CD8-positive, alpha-beta memory T cell (primary cell): ENCODE measurements at regions not wholly inside any gene's neighbourhood (a gene's known extent, or its start where the extent isn't known, plus 50 kb on each side); places are given as distances from the start of the nearest gene placed in this dataset.
"Not testable (repeated sequence)": the region's sequence is repeated elsewhere in the genome, so short reads cannot be mapped to it uniquely, and the experiment has no call there.

ENCODE experiments used
- CTCF ChIA-PET: fragments of 350-600 bp; sonication (Branson Sonifier 250); formaldehyde crosslinking; loops from one replicate; lab custom pipeline; 2021; ENCODE audit warnings: antibody characterized with exemption; lab: Charles Lee
- POLR2A ChIA-PET: fragments of 350-600 bp; sonication (Branson Sonifier 250); formaldehyde crosslinking; loops from one replicate; lab custom pipeline; 2021; ENCODE audit warnings: antibody characterized with exemption; lab: Charles Lee
- DNase-seq, 5 donors: peaks; one replicate each; pipeline versions ENCODE4 v3.0.0 to v3.0.0-alpha.2; 2020 to 2022; ENCODE audit warnings: mixed read lengths in 1 of 5
- H3K27ac ChIP-seq: one replicate; pipeline ENCODE4 v1.7.0; 2013; ENCODE audit warnings: low read depth, mild to moderate bottlenecking, low read length, moderate library complexity
- H3K27me3 ChIP-seq: 2 replicates; pipeline ENCODE4 v1.7.0; 2013; ENCODE audit warnings: low read length, mild to moderate bottlenecking; ENCODE audit not compliant: insufficient read depth, poor library complexity, severe bottlenecking
- H3K36me3 ChIP-seq: 2 replicates; pipeline ENCODE4 v1.7.0; 2013; ENCODE audit warnings: mild to moderate bottlenecking, low read length, moderate library complexity; ENCODE audit not compliant: insufficient read depth
- H3K4me1 ChIP-seq: 2 replicates; pipeline ENCODE4 v1.7.0; 2013; ENCODE audit warnings: mild to moderate bottlenecking, low read length, moderate library complexity; ENCODE audit not compliant: insufficient read depth
- H3K4me3 ChIP-seq: 2 replicates; pipeline ENCODE4 v1.7.0; 2013; ENCODE audit warnings: mild to moderate bottlenecking, low read length
- H3K9me3 ChIP-seq: 2 replicates; pipeline ENCODE4 v1.7.0; 2013; ENCODE audit warnings: mild to moderate bottlenecking, low read length
- H3K27ac Mint-ChIP-seq, 8 donors: one replicate each; pipeline ENCODE4 v1.8.0; 2020 to 2021; ENCODE audit warnings: mixed read lengths in 8 of 8, mild to moderate bottlenecking in 6 of 8, inconsistent platforms in 3 of 8, moderate library complexity in 3 of 8
- H3K27me3 Mint-ChIP-seq, 2 donors: one replicate each; pipeline ENCODE4 v1.8.0; 2020 to 2021; ENCODE audit warnings: mixed read lengths in 2 of 2, mild to moderate bottlenecking in 1 of 2, moderate library complexity in 1 of 2
- H3K36me3 Mint-ChIP-seq, 3 donors: one replicate each; pipeline ENCODE4 v1.8.0; 2020 to 2021; ENCODE audit warnings: mixed read lengths in 3 of 3, inconsistent platforms in 1 of 3, mild to moderate bottlenecking in 1 of 3
- H3K4me1 Mint-ChIP-seq, 3 donors: one replicate each; pipeline ENCODE4 v1.8.0; 2020 to 2021; ENCODE audit warnings: mixed read lengths in 3 of 3, inconsistent platforms in 1 of 3, mild to moderate bottlenecking in 1 of 3
- H3K4me3 Mint-ChIP-seq, 7 donors: one replicate each; pipeline ENCODE4 v1.8.0; 2020 to 2021; ENCODE audit warnings: mixed read lengths in 7 of 7, mild to moderate bottlenecking in 6 of 7, moderate library complexity in 4 of 7, inconsistent platforms in 2 of 7
- H3K9me3 Mint-ChIP-seq, 5 donors: one replicate each; pipeline ENCODE4 v1.8.0; 2020 to 2022; ENCODE audit warnings: mixed read lengths in 5 of 5, mild to moderate bottlenecking in 3 of 5, moderate library complexity in 2 of 5, inconsistent platforms in 1 of 5

GRCh38 chr3:159261333-159261732 lies 459.5 kb downstream of the MFSD1 start:
- H3K27me3 Mint-ChIP-seq, DNase-seq, H3K36me3 ChIP-seq, H3K36me3 Mint-ChIP-seq, H3K4me3 ChIP-seq, H3K4me3 Mint-ChIP-seq, H3K9me3 Mint-ChIP-seq, POLR2A ChIA-PET, H3K27me3 ChIP-seq, H3K27ac ChIP-seq, H3K4me1 Mint-ChIP-seq, H3K9me3 ChIP-seq, H3K4me1 ChIP-seq, H3K27ac Mint-ChIP-seq: not testable (repeated sequence)
- CTCF ChIA-PET = interaction anchor here (2.5 kb wide), 1 partner anchor 416 kb away, joined by 16 read pairs; no protein-coding TSS in a partner anchor

DNA sequence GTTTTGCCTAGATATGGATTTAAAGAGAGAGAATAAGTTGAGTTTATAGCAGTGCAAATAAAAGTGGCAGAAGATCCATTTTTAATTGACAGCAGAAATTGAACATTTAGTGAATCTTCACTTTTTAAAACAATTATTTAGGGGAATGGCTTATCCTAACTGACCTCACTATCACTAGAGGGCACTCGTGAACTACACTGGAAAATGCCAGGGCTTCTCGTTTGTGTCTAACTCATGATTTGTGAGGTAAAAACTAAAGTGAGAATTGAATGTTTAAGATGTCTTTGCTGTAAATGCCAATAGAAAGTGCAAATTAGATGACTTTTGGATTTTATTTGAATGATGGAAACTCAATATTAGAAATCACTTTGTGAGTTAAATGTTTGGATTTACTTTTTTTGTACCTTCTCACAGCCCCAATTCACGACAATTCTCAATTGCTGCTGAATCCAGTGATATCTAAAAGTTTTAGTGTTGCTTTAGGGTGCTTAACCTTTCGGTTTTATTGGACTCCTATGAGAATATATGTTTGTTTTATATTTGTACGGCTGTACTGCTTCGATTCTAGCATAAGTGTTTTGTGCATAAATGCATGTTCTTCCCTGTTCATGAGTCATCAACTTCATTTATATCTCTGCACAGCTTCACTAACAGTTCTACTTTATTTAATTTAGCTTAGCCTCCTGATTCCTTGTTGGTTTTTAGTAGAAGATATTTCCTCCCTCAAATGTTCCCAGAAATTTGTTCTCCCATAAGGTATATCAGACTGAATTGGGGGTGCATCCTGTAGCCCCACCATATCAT lies 462.1 kb downstream of the MFSD1 start:
- no peak for DNase-seq
- Mint-ChIP-seq H3K27me3 (peaks cover 0 to 10% of the 10 kb centered on the region in 2 donors), H3K27ac (no peak overlapping the region), H3K36me3 (no peaks in the 10 kb centered on the region), H3K4me3 (no peak overlapping the region), H3K9me3 (peaks cover 0 to 2% (median 0%) of the 10 kb centered on the region in 5 donors), H3K4me1 (no peaks in the 10 kb centered on the region)
- Histone ChIP-seq H3K9me3 (no peaks in the 10 kb centered on the region), H3K36me3 (no peaks in the 10 kb centered on the region), H3K4me1 (no peaks in the 10 kb centered on the region), H3K27ac (no peak overlapping the region), H3K27me3 (no peaks in the 10 kb centered on the region), H3K4me3 (no peak overlapping the region)
- POLR2A ChIA-PET = no interaction called here
- CTCF ChIA-PET = no interaction called here

DNA sequence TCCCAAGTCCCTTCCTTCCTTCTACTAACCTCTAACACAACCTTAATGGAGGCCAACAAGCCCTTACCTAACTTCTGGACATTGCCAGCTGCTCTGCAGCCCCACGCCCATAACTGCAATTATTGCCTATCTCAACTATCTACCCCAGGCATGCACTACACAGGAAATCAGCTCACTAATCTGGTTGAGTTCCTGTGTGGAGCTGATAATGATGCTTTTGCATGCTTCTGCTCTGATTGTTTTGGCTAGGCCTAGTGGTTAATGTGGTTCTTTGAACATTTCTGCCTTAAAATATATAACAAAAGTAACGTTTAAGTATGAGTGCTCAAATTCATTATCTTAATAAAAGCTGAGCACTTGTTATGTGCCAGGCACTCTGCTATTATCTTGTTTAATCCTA lies 463.9 kb downstream of the MFSD1 start:
- H3K4me3 ChIP-seq = no peak overlapping the region
- Mint-ChIP-seq H3K4me1 (no peaks in the 10 kb centered on the region), H3K9me3 (peaks cover 0 to 5% (median 0%) of the 10 kb centered on the region in 5 donors), H3K4me3 (no peak overlapping the region), H3K27me3 (peaks cover 2 to 6% of the 10 kb centered on the region in 2 donors), H3K27ac (no peak overlapping the region), H3K36me3 (no peaks in the 10 kb centered on the region)
- no peaks in the 10 kb centered on the region for H3K9me3 ChIP-seq
- ChIA-PET POLR2A (no interaction called here), CTCF (no interaction called here)
- no peaks in the 10 kb centered on the region for H3K27me3 ChIP-seq
- no peak for DNase-seq
- H3K27ac ChIP-seq = no peak overlapping the region
- no peaks in the 10 kb centered on the region for H3K4me1 ChIP-seq
- H3K36me3 ChIP-seq = no peaks in the 10 kb centered on the region

GRCh38 chr3:159266779-159267178 lies 464.9 kb downstream of the MFSD1 start:
- peaks cover 0 to 5% (median 0%) of the 10 kb centered on the region in 5 donors for H3K9me3 Mint-ChIP-seq
- CTCF ChIA-PET = no interaction called here
- POLR2A ChIA-PET = no interaction called here

GRCh38 chr3:159271799-159272512 lies 470.1 kb downstream of the MFSD1 start:
- Mint-ChIP-seq H3K4me3 (no peak overlapping the region), H3K27me3 (peaks cover 2 to 6% of the 10 kb centered on the region in 2 donors), H3K36me3 (no peaks in the 10 kb centered on the region), H3K27ac (no peak overlapping the region), H3K9me3 (peaks cover 0 to 5% (median 0%) of the 10 kb centered on the region in 5 donors), H3K4me1 (no peaks in the 10 kb centered on the region)
- no peaks in the 10 kb centered on the region for H3K36me3 ChIP-seq
- no peaks in the 10 kb centered on the region for H3K9me3 ChIP-seq
- no peak for DNase-seq
- no peak overlapping the region for H3K4me3 ChIP-seq
- POLR2A ChIA-PET = no interaction called here
- H3K27me3 ChIP-seq = no peaks in the 10 kb centered on the region
- H3K27ac ChIP-seq = no peak overlapping the region
- CTCF ChIA-PET = no interaction called here
- no peaks in the 10 kb centered on the region for H3K4me1 ChIP-seq

More at GRCh38 chr3:159266779-159267178, 464.9 kb downstream of the MFSD1 start:
- Histone ChIP-seq H3K36me3 (no peaks in the 10 kb centered on the region), H3K27me3 (no peaks in the 10 kb centered on the region), H3K9me3 (no peaks in the 10 kb centered on the region), H3K4me3 (no peak overlapping the region), H3K4me1 (no peaks in the 10 kb centered on the region), H3K27ac (no peak overlapping the region)
- Mint-ChIP-seq H3K27ac (no peak overlapping the region), H3K4me1 (no peaks in the 10 kb centered on the region), H3K36me3 (no peaks in the 10 kb centered on the region), H3K27me3 (peaks cover 2 to 5% of the 10 kb centered on the region in 2 donors), H3K4me3 (no peak overlapping the region)
- DNase-seq = no peak

DNA sequence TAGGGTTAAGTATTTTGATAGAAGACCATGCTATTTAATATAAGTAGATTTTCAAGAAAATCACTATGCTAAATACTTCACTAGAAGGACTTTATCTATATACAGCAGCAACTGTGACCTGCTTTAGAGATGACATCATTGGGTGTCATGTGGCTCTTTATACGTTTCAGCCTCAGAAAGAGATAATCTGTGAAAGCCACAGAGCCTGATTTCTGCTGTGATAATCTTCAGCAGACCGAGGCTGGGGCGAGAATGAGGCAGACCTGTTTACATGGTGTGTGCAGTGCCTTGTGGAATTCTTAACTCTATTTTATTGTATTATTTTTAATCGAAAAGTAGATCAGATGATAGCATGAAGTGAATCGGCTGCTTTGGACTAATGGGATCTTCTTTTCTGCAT lies 471.2 kb downstream of the MFSD1 start:
- no peaks in the 10 kb centered on the region for H3K9me3 ChIP-seq
- no peak overlapping the region for H3K27ac Mint-ChIP-seq
- peaks cover 0 to 5% (median 0%) of the 10 kb centered on the region in 5 donors for H3K9me3 Mint-ChIP-seq
- no peak for DNase-seq
- peaks cover 2 to 3% of the 10 kb centered on the region in 2 donors for H3K27me3 Mint-ChIP-seq
- H3K27me3 ChIP-seq = no peaks in the 10 kb centered on the region
- no peaks in the 10 kb centered on the region for H3K4me1 Mint-ChIP-seq
- H3K36me3 Mint-ChIP-seq = no peaks in the 10 kb centered on the region
- CTCF ChIA-PET = no interaction called here
- no peak overlapping the region for H3K4me3 Mint-ChIP-seq
- no peaks in the 10 kb centered on the region for H3K4me1 ChIP-seq
- POLR2A ChIA-PET = no interaction called here
- H3K4me3 ChIP-seq = no peak overlapping the region
- H3K27ac ChIP-seq = no peak overlapping the region
- no peaks in the 10 kb centered on the region for H3K36me3 ChIP-seq

GRCh38 chr3:159273608-159274007 lies 471.8 kb downstream of the MFSD1 start:
- POLR2A ChIA-PET = no interaction called here
- H3K27ac ChIP-seq = no peak overlapping the region
- H3K36me3 ChIP-seq = no peaks in the 10 kb centered on the region
- no peaks in the 10 kb centered on the region for H3K27me3 ChIP-seq
- no peaks in the 10 kb centered on the region for H3K4me1 Mint-ChIP-seq
- peaks cover 2 to 3% of the 10 kb centered on the region in 2 donors for H3K27me3 Mint-ChIP-seq
- peaks cover 0 to 5% (median 0%) of the 10 kb centered on the region in 5 donors for H3K9me3 Mint-ChIP-seq
- H3K4me3 Mint-ChIP-seq = no peak overlapping the region
- H3K27ac Mint-ChIP-seq = no peak overlapping the region
- no peak overlapping the region for H3K4me3 ChIP-seq
- no peaks in the 10 kb centered on the region for H3K4me1 ChIP-seq
- H3K36me3 Mint-ChIP-seq = no peaks in the 10 kb centered on the region
- H3K9me3 ChIP-seq = no peaks in the 10 kb centered on the region
- DNase-seq = no peak
- CTCF ChIA-PET = no interaction called here

DNA sequence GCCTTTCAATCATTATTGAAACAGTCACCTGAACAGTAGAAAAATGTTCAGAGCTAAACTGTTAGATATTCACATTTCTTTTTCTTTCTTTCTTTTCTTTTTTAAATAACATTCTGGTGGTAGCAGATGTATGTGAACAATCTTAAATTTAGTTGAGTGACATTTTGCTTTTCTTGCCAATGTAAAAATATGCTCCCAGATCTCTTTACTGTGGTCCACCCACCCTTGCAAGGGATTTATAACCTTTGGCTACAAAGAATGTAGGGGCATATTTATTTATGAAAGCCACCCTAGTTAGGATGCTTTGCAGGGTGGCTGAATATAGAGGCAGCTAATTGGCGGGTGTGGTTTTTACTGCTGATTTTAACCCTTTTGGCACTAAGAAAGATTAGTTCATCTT lies 473.9 kb downstream of the MFSD1 start:
- no peaks in the 10 kb centered on the region for H3K36me3 Mint-ChIP-seq
- no peak overlapping the region for H3K27ac Mint-ChIP-seq
- H3K27me3 Mint-ChIP-seq = peaks cover 2 to 3% of the 10 kb centered on the region in 2 donors
- H3K27me3 ChIP-seq = no peaks in the 10 kb centered on the region
- no peaks in the 10 kb centered on the region for H3K4me1 Mint-ChIP-seq
- H3K9me3 ChIP-seq = no peaks in the 10 kb centered on the region
- H3K4me3 ChIP-seq = no peak overlapping the region
- no peaks in the 10 kb centered on the region for H3K36me3 ChIP-seq
- H3K4me3 Mint-ChIP-seq = no peak overlapping the region
- CTCF ChIA-PET = no interaction called here
- no peaks in the 10 kb centered on the region for H3K4me1 ChIP-seq
- DNase-seq = no peak
- POLR2A ChIA-PET = no interaction called here
- peaks cover 0 to 2% (median 0%) of the 10 kb centered on the region in 5 donors for H3K9me3 Mint-ChIP-seq
- H3K27ac ChIP-seq = no peak overlapping the region
